OCI-LY7 (cell line): ENCODE measurements at regions not wholly inside any gene's neighbourhood (a gene's known extent, or its start where the extent isn't known, plus 50 kb on each side); places are given as distances from the start of the nearest gene placed in this dataset.

ENCODE experiments used
- BruUV-seq: library from RNA; stranded (reverse); fragments of 400-500 nt; replicated peaks from 2 replicates; lab custom pipeline; 2021; lab: Mats Ljungman, UMichigan
- CTCF ChIA-PET: fragments of 300-600 bp; sonication (Branson Sonifier 250); formaldehyde crosslinking; loops from one replicate; lab custom pipeline; 2022; ENCODE audit warnings: antibody characterized with exemption; ENCODE audit not compliant: unreplicated experiment; lab: Charles Lee
- POLR2A ChIA-PET: fragments of 300-600 bp; sonication (Branson Sonifier 250); formaldehyde crosslinking; loops from one replicate; lab custom pipeline; 2022; ENCODE audit warnings: antibody characterized with exemption; lab: Charles Lee
- DNase-seq: peaks from one replicate; pipeline ENCODE4 v3.0.0-alpha.2; 2015; ENCODE audit warnings: low spot score
- H2AFZ ChIP-seq: fragments of 200-600 bp; sonication (generic), shearing (Covaris generic); 2 replicates; pipeline ENCODE4 v1.6.1; 2014; ENCODE audit warnings: mild to moderate bottlenecking, antibody characterized with exemption, low read length, moderate library complexity
- H3K27ac ChIP-seq: fragments of 200-600 bp; sonication (generic); 2 replicates; pipeline ENCODE4 v1.5.1; 2014; ENCODE audit warnings: mixed run types, low read depth, mild to moderate bottlenecking, moderate library complexity, low read length, inconsistent platforms; ENCODE audit not compliant: poor library complexity, severe bottlenecking
- H3K36me3 ChIP-seq: fragments of 200-600 bp; sonication (generic); 2 replicates; pipeline ENCODE4 v1.6.1; 2014; ENCODE audit warnings: mild to moderate bottlenecking, antibody characterized with exemption, low read length, moderate library complexity, mixed read lengths; ENCODE audit not compliant: insufficient read depth
- H3K4me1 ChIP-seq: fragments of 200-600 bp; sonication (generic); 2 replicates; pipeline ENCODE4 v1.5.1; 2014; ENCODE audit warnings: mild to moderate bottlenecking, low read length; ENCODE audit not compliant: insufficient read depth, poor library complexity, severe bottlenecking
- H3K4me2 ChIP-seq: fragments of 200-600 bp; sonication (generic); 2 replicates; pipeline ENCODE4 v1.6.1; 2014; ENCODE audit warnings: mild to moderate bottlenecking, low read length
- H3K4me3 ChIP-seq: fragments of 200-600 bp; sonication (generic); 2 replicates; pipeline ENCODE4 v1.5.1; 2014; ENCODE audit warnings: mild to moderate bottlenecking, low read depth, low read length; ENCODE audit not compliant: poor library complexity, severe bottlenecking
- H3K79me2 ChIP-seq: fragments of 200-600 bp; sonication (generic); 2 replicates; pipeline ENCODE4 v1.6.1; 2016; ENCODE audit warnings: low read depth, mild to moderate bottlenecking, low read length, moderate library complexity, mixed read lengths; ENCODE audit not compliant: insufficient read depth
- H3K9me2 ChIP-seq: fragments of 200-600 bp; sonication (generic); 2 replicates; pipeline ENCODE4 v1.6.1; 2016; ENCODE audit warnings: mild to moderate bottlenecking, low read length, mixed read lengths; ENCODE audit not compliant: insufficient read depth
- H3K9me3 ChIP-seq: fragments of 200-600 bp; sonication (generic); 2 replicates; pipeline ENCODE4 v1.6.1; 2014; ENCODE audit warnings: mild to moderate bottlenecking, mixed run types, low read length, mixed read lengths
- H4K20me1 ChIP-seq: fragments of 200-600 bp; sonication (generic); 2 replicates; pipeline ENCODE4 v1.6.1; 2014; ENCODE audit warnings: mild to moderate bottlenecking, antibody characterized with exemption, low read length, moderate library complexity, mixed read lengths; ENCODE audit not compliant: insufficient read depth
- CTCF ChIP-seq: fragments of 200-600 bp; sonication (generic); conservative IDR thresholded peaks from 2 replicates; pipeline ENCODE4 v1.5.1; 2014; ENCODE audit warnings: mild to moderate bottlenecking, antibody characterized with exemption, low read length, moderate library complexity, mixed read lengths
- EZH2phosphoT487 ChIP-seq: fragments of 200-600 bp; sonication (generic); IDR thresholded peaks from 2 replicates; pipeline ENCODE4 v1.6.1; 2018; ENCODE audit warnings: low read depth, borderline replicate concordance, mild to moderate bottlenecking, mixed run types, antibody characterized with exemption, low read length, moderate library complexity, mixed read lengths
- intact Hi-C: fragments of 100-400 bp; cut with micrococcal nuclease; formaldehyde crosslinking; loops from one replicate; pipeline ENCODE4 v1.10.0; 2022; ENCODE audit not compliant: unreplicated experiment

DNA sequence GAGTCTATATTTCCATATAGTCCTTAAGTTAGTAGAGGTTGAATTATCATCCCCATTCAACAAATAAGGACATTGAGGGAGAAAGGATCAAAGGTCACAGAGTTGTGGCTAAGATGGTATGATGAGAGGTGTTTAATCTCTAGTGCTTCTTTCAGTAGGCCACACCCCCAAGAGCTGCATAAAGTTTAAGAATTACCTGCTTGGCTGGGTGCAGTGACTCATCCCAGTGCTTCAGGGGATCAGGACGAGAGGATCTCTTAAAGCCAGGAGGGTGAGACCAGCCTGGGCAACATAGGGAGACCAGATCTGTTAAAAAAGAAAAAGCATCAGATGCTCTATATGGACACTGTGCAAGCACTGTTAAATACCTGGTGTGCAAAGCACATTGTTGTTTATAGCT, 560.0 kb upstream of the KLHL1 start:
- intact Hi-C loops, result no loop called here
- POLR2A ChIA-PET, result no interaction called here
- no peaks in the 10 kb centered on the region for H3K9me3 ChIP-seq
- no peak overlapping the region for H3K4me2 ChIP-seq
- H3K79me2 ChIP-seq, result no peaks in the 10 kb centered on the region
- BruUV-seq, result no TSS peak
- TF ChIP-seq EZH2phosphoT487, result no peak
- TF ChIP-seq CTCF, result no peak
- DNase-seq, result no peak
- no peaks in the 10 kb centered on the region for H4K20me1 ChIP-seq
- no peaks in the 10 kb centered on the region for H3K36me3 ChIP-seq
- no peak overlapping the region for H2AFZ ChIP-seq
- H3K27ac ChIP-seq, result no peak overlapping the region
- CTCF ChIA-PET, result no interaction called here
- no peaks in the 10 kb centered on the region for H3K9me2 ChIP-seq
- no peak overlapping the region for H3K4me3 ChIP-seq
- no peaks in the 10 kb centered on the region for H3K4me1 ChIP-seq

DNA sequence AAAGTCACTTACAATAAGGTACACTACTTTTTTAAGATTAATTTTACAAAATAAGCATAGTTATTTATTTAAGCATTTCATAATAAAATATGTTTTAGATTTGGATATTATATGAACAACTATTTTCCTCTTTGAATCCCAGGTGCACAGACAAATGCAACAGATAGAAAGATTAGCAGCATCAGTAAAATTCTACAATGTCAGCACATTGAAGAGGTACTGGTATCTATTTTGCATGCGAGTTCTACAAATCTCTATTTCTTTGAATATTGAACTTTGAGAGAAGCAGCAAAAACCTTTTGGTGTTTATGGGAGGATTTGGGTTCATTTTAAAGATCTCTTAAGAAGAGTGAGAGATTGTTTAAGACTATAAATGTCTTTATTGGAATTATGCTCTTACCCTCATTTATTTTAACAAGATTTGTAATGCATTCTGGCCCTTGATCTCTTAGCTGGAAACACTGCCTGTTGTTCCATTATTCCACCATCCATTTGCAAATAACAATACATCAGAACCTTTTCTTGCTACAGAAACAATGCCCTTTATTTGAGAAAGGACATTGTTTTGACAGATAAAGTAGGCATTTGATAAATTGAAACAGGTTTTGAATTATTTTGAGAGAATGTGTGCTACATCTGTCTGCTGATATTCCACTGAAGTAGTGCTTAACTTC, 558.8 kb upstream of the KLHL1 start:
- BruUV-seq, result no TSS peak
- Histone ChIP-seq H2AFZ (no peak overlapping the region), H3K4me1 (no peaks in the 10 kb centered on the region), H3K27ac (no peak overlapping the region), H3K79me2 (no peaks in the 10 kb centered on the region), H3K9me3 (no peaks in the 10 kb centered on the region), H3K4me3 (no peak overlapping the region), H4K20me1 (no peaks in the 10 kb centered on the region), H3K9me2 (no peaks in the 10 kb centered on the region), H3K36me3 (no peaks in the 10 kb centered on the region), H3K4me2 (no peak overlapping the region)
- intact Hi-C loops, result no loop called here
- POLR2A ChIA-PET, result no interaction called here
- TF ChIP-seq EZH2phosphoT487, result no peak
- TF ChIP-seq CTCF, result no peak
- DNase-seq, result no peak
- CTCF ChIA-PET, result no interaction called here

- no peak overlapping the region for H3K4me3 ChIP-seq
- no peaks in the 10 kb centered on the region for H3K36me3 ChIP-seq
- no peak overlapping the region for H3K27ac ChIP-seq
- no peaks in the 10 kb centered on the region for H3K9me3 ChIP-seq
- intact Hi-C loops, result no loop called here
- no peaks in the 10 kb centered on the region for H3K4me1 ChIP-seq
- CTCF ChIA-PET, result no interaction called here
- DNase-seq, result no peak
- no TSS peak for BruUV-seq
- no peak overlapping the region for H2AFZ ChIP-seq
- no peaks in the 10 kb centered on the region for H3K79me2 ChIP-seq
- H4K20me1 ChIP-seq, result no peaks in the 10 kb centered on the region
- H3K9me2 ChIP-seq, result no peaks in the 10 kb centered on the region
- TF ChIP-seq EZH2phosphoT487 (no peak), CTCF (no peak)
- H3K4me2 ChIP-seq, result no peak overlapping the region
- POLR2A ChIA-PET, result no interaction called here
Observed at GRCh38 chr13:70662231-70662940, 554.1 kb upstream of the KLHL1 start.
